GM12878 (cell line): ENCODE measurements at regions not wholly inside any gene's neighbourhood (a gene's known extent, or its start where the extent isn't known, plus 50 kb on each side); places are given as distances from the start of the nearest gene placed in this dataset.
"Not testable (repeated sequence)": the region's sequence is repeated elsewhere in the genome, so short reads cannot be mapped to it uniquely, and the experiment has no call there.

Source experiments
- CBX3 ChIP-seq: fragments of 200-600 bp; sonication (generic); IDR thresholded peaks from 2 replicates; pipeline ENCODE4 v1.6.1; 2016; ENCODE audit warnings: low read depth, borderline replicate concordance
- CTCF ChIP-seq, 3 experiments: IDR thresholded peaks in 2 of 3; conservative IDR thresholded peaks in 1 of 3; 2 replicates each; pipeline ENCODE4 v1.5.1; 2011; ENCODE audit warnings: low read depth in 3 of 3, low read length in 3 of 3, mild to moderate bottlenecking in 3 of 3, control low read depth in 2 of 3, moderate library complexity in 2 of 3, inconsistent platforms in 1 of 3, mixed read lengths in 1 of 3; ENCODE audit not compliant: control insufficient read depth in 2 of 3, insufficient read depth in 1 of 3; ENCODE audit errors: extremely low read depth in 1 of 3
- IKZF1 ChIP-seq: fragments of 450-650 bp; conservative IDR thresholded peaks from 2 replicates; pipeline ENCODE4 v1.6.1; 2017; ENCODE audit warnings: antibody characterized with exemption, mild to moderate bottlenecking
- NFYB ChIP-seq: IDR thresholded peaks from 2 replicates; pipeline ENCODE4 v1.6.1; 2011; ENCODE audit warnings: low read depth, mild to moderate bottlenecking, low read length, improper control_type of control experiment, moderate library complexity; ENCODE audit not compliant: insufficient read depth
- PRDM15 ChIP-seq: fragments of 450-650 bp; formaldehyde crosslinking; IDR thresholded peaks from 2 replicates; pipeline ENCODE4 v1.4.0; 2020; ENCODE audit warnings: mild to moderate bottlenecking, moderate library complexity

GRCh38 chr11:89620721-89621120, 89.4 kb upstream of the TRIM77 start:
- TF ChIP-seq IKZF1; PRDM15; CTCF (IDR thresholded peaks at IDR 0.05 in 2 of 3, conservative IDR thresholded peaks at IDR 0.05 in 1 of 3; ENCODE audit: control insufficient read depth in 2 of 3, extremely low read depth in 1 of 3, insufficient read depth in 1 of 3, low read depth in 3 of 3, low read length in 3 of 3); NFYB; CBX3: not testable (repeated sequence)
